ENCODE measurements at regions not wholly inside any gene's neighbourhood (a gene's known extent, or its start where the extent isn't known, plus 50 kb on each side); places are given as distances from the start of the nearest gene placed in this dataset.
"Not testable (repeated sequence)": the region's sequence is repeated elsewhere in the genome, so short reads cannot be mapped to it uniquely, and the experiment has no call there.

DNA sequence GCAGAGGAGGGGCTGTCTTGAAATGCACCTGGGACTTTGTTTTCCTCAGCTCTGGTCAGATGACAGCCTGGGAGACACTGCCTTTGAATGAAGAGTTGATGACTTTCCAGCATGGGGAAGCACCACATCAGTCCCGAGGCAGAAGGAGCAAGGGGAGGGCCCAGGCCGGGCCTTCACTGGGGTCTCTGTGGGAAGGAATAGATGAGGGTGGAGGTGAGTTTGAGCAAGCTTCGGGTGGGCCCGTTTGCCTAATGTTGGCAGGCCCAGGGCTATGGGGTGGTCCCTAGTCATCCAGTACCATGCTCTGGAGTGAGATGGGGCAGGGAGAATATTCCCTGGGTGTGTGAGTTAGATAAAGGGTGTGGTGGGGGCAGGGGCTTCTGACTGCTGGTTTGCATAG is 100.4 kb upstream of the RUFY1 start:
- not testable (repeated sequence) for DNase-seq; H3K9me3 Mint-ChIP-seq; H3K27ac Mint-ChIP-seq; H3K36me3 Mint-ChIP-seq (ENCODE audit: low read depth); H3K4me1 Mint-ChIP-seq (ENCODE audit: low read depth); H3K27me3 Mint-ChIP-seq; H3K4me3 Mint-ChIP-seq

DNA sequence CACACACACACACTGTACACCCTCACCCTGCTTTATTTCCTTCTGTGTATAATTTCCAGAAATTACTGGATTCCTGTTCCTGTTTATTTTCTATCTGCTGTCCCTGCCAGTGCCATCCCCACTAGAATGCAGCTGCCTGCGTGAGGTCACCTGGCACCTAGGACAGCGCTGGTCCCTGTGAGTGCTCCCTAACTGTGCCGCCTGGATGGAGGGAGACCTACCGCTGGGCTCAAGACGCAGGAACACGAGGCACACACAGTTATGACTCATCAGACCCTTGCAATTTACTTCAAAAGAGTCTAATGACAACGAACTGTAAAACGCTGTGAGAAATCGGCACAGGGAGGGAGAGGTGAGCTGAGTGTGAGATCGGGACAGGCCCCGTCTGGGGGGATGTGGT is 102.1 kb upstream of the RUFY1 start:
- H3K27ac Mint-ChIP-seq; H3K4me3 Mint-ChIP-seq; H3K27me3 Mint-ChIP-seq; H3K4me1 Mint-ChIP-seq (ENCODE audit: low read depth); H3K36me3 Mint-ChIP-seq (ENCODE audit: low read depth); DNase-seq; H3K9me3 Mint-ChIP-seq: not testable (repeated sequence)

DNA sequence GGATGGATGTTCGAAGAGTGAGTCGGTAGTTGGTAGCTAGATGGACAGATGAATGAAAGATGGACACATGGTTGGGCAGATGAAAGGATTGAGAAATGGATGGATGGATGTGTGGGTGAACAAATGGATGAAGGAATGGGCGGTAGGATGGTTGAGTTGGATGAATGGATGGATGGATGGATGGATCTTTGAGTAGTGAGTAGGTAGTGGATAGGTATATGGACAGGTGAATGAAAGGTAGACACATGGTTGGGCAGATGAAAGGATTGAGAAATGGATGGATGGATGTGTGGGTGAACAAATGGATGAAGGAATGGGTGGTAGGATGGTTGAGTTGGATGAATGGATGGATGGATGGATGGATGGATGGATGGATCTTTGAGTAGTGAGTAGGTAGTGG is 97.0 kb upstream of the ADAMTS2 start:
- not testable (repeated sequence) for H3K36me3 Mint-ChIP-seq (ENCODE audit: low read depth); H3K4me1 Mint-ChIP-seq (ENCODE audit: low read depth); H3K4me3 Mint-ChIP-seq; H3K27me3 Mint-ChIP-seq; H3K9me3 Mint-ChIP-seq; DNase-seq; H3K27ac Mint-ChIP-seq

- no peak for DNase-seq
- Mint-ChIP-seq H3K4me1 (ENCODE audit: low read depth) (no peaks in the 10 kb centered on the region), H3K4me3 (no peak overlapping the region), H3K27me3 (peaks cover 9% of the 10 kb centered on the region), H3K36me3 (ENCODE audit: low read depth) (no peaks in the 10 kb centered on the region), H3K9me3 (no peaks in the 10 kb centered on the region), H3K27ac (no peak overlapping the region)
Measured at GRCh38 chr5:179439181-179439985, 94.1 kb upstream of the ADAMTS2 start.

- Mint-ChIP-seq H3K4me1 (ENCODE audit: low read depth) (no peaks in the 10 kb centered on the region), H3K36me3 (ENCODE audit: low read depth) (no peaks in the 10 kb centered on the region), H3K27me3 (peaks cover 9% of the 10 kb centered on the region), H3K9me3 (no peaks in the 10 kb centered on the region), H3K27ac (no peak overlapping the region), H3K4me3 (no peak overlapping the region)
- no peak for DNase-seq
Measured at GRCh38 chr5:179438461-179438860, 93.2 kb upstream of the ADAMTS2 start.

GRCh38 chr5:179438011-179438441 is 92.8 kb upstream of the ADAMTS2 start:
- H3K27ac Mint-ChIP-seq, result no peak overlapping the region
- H3K4me1 Mint-ChIP-seq (ENCODE audit: low read depth), result no peaks in the 10 kb centered on the region
- no peak for DNase-seq
- peaks cover 9% of the 10 kb centered on the region for H3K27me3 Mint-ChIP-seq
- H3K36me3 Mint-ChIP-seq (ENCODE audit: low read depth), result no peaks in the 10 kb centered on the region
- no peak overlapping the region for H3K4me3 Mint-ChIP-seq
- H3K9me3 Mint-ChIP-seq, result peaks cover 1% of the 10 kb centered on the region

- H3K4me1 Mint-ChIP-seq (ENCODE audit: low read depth), result no peaks in the 10 kb centered on the region
- peaks cover 2% of the 10 kb centered on the region for H3K9me3 Mint-ChIP-seq
- no peak for DNase-seq
- H3K27ac Mint-ChIP-seq, result no peak overlapping the region
- peaks cover 9% of the 10 kb centered on the region for H3K27me3 Mint-ChIP-seq
- no peaks in the 10 kb centered on the region for H3K36me3 Mint-ChIP-seq (ENCODE audit: low read depth)
- no peak overlapping the region for H3K4me3 Mint-ChIP-seq
Measured at GRCh38 chr5:179437341-179438001, 92.2 kb upstream of the ADAMTS2 start.

GRCh38 chr5:179436321-179437122 is 91.3 kb upstream of the ADAMTS2 start:
- peaks cover 2% of the 10 kb centered on the region for H3K9me3 Mint-ChIP-seq
- H3K4me1 Mint-ChIP-seq (ENCODE audit: low read depth), result no peaks in the 10 kb centered on the region
- peaks cover 4% of the 10 kb centered on the region for H3K27me3 Mint-ChIP-seq
- no peak overlapping the region for H3K4me3 Mint-ChIP-seq
- H3K36me3 Mint-ChIP-seq (ENCODE audit: low read depth), result no peaks in the 10 kb centered on the region
- no peak for DNase-seq
- H3K27ac Mint-ChIP-seq, result no peak overlapping the region

DNA sequence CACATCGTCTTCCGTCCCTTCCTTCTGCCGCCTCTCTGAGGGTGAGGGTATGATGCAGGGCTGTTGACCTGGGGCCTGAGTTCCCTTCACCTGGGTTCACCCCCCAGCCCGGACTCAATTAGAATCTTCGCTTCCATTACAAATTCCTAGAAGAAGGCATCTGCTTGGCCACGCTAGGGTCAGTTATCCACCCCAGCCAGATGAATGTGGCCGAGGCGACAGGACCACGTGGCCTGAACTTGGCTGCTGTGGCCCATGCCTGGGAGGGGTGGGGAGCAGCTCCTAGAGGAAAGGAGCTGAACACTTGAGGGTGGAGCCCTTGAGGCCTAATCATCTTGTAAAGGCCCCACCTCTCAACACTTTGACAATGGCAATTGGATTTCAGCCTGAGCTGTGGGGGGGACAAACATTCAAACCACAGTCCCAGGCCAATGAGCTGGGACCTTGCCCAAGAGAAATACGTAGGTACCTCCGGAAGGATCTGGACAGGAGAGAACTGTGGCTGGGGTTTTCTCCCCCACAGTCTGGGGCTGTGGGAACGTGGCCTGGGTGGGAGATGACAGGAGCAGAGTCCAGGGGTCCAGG is 90.6 kb upstream of the ADAMTS2 start:
- Mint-ChIP-seq H3K4me3 (no peak overlapping the region), H3K36me3 (ENCODE audit: low read depth) (no peaks in the 10 kb centered on the region), H3K27ac (no peak overlapping the region), H3K27me3 (peaks cover 4% of the 10 kb centered on the region), H3K4me1 (ENCODE audit: low read depth) (no peaks in the 10 kb centered on the region), H3K9me3 (peaks cover 2% of the 10 kb centered on the region)
- DNase-seq, result no peak

GRCh38 chr5:179435181-179435580 is 89.9 kb upstream of the ADAMTS2 start:
- H3K27me3 Mint-ChIP-seq, result peaks cover 4% of the 10 kb centered on the region
- DNase-seq, result no peak
- H3K9me3 Mint-ChIP-seq, result peaks cover 2% of the 10 kb centered on the region
- no peaks in the 10 kb centered on the region for H3K4me1 Mint-ChIP-seq (ENCODE audit: low read depth)
- no peak overlapping the region for H3K27ac Mint-ChIP-seq
- H3K4me3 Mint-ChIP-seq, result no peak overlapping the region
- no peaks in the 10 kb centered on the region for H3K36me3 Mint-ChIP-seq (ENCODE audit: low read depth)

- Mint-ChIP-seq H3K4me1 (ENCODE audit: low read depth) (no peaks in the 10 kb centered on the region), H3K9me3 (peaks cover 2% of the 10 kb centered on the region), H3K4me3 (no peak overlapping the region), H3K36me3 (ENCODE audit: low read depth) (no peaks in the 10 kb centered on the region), H3K27me3 (peaks cover 4% of the 10 kb centered on the region), H3K27ac (no peak overlapping the region)
- no peak for DNase-seq
Measured at GRCh38 chr5:179432547-179432946, 87.3 kb upstream of the ADAMTS2 start.

DNA sequence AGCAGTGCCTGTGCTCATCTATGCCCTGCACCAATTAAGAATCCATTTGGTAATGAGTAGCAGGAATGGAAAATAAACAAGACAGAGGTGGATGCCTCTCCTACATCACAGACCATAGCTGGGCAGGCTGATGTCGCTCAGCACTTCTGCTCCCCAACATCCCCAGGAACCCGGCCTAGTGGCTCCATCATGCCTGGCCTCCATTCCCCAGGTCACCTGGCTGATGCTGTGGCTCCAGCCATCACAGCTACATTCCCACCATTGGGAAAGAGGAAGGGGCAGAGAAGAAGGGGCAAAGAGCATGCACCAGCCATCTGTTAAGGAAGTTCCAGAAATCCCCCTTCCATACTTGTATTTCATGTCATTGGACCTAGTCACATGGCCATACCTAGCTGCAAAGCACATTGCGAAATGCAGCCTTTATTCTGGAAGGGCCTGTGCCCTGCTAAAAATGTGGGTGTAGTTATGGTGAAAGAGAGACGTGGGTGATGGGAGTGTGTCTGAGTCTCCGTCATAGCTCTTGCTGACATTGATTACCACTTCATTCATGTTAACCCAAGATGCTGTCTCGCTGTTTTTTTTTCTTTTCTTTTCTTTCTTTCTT is 86.1 kb upstream of the ADAMTS2 start:
- Mint-ChIP-seq H3K9me3 (peaks cover 2% of the 10 kb centered on the region), H3K27me3 (peaks cover 4% of the 10 kb centered on the region), H3K4me1 (ENCODE audit: low read depth) (no peaks in the 10 kb centered on the region), H3K36me3 (ENCODE audit: low read depth) (no peaks in the 10 kb centered on the region), H3K4me3 (no peak overlapping the region), H3K27ac (no peak overlapping the region)
- no peak for DNase-seq

DNA sequence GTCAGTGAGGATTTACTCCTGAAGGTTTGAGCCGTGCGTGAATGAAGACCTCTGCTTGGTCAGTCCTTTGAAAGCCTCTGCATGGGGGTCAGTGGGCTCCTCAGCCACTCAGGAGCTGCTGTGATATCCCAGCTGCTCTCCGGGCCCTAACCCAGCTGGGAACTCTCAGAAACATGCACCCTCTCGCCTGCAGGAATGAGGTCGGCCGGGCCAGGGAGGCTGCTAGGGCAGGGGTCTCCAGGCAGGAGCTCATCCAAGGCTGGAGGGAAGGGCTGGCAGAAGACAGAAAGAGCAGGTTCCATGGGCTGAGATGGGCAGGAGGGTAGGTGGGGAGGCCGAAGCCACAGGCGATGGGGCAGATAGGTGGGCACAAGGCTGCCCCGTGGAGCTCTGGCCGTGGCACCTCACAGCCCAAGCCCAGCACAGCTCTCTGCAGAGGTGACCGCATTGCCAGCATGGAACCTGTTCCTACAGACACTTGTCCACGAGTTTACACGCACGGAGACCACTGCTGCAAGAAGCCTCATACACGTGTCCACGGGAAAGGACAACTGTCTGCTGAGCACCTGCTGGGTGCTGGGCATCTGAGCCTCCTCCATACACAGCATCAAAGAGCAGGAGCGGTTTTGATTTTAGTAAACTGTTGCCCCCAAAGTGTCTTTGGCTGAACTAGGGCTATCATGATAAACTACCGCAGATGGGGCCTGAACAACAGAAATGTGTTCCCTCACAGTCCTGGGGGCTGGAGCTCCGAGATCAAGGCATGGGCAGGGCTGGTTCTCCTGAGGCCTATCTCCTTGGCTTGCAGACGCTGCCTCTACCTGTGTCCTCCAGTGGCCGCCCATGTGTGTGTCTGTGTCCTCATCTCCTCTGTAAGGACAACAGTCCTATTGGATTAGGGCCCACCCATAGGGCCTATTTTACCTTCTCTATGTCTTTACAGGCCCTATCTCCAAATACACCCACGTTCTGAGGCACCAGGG is 85.2 kb upstream of the ADAMTS2 start:
- no peak overlapping the region for H3K4me3 Mint-ChIP-seq
- H3K27me3 Mint-ChIP-seq, result peaks cover 4% of the 10 kb centered on the region
- no peak overlapping the region for H3K27ac Mint-ChIP-seq
- no peaks in the 10 kb centered on the region for H3K36me3 Mint-ChIP-seq (ENCODE audit: low read depth)
- peaks cover 2% of the 10 kb centered on the region for H3K9me3 Mint-ChIP-seq
- no peak for DNase-seq
- H3K4me1 Mint-ChIP-seq (ENCODE audit: low read depth), result no peaks in the 10 kb centered on the region

All from activated T-cell treated with anti-CD3 and anti-CD28 coated beads, Interleukin-2, amount 50 U/mL, for 24 hours (primary cell).